ENCODE measurements at regions not wholly inside any gene's neighbourhood (a gene's known extent, or its start where the extent isn't known, plus 50 kb on each side); places are given as distances from the start of the nearest gene placed in this dataset.

- no peak for TF ChIP-seq POLR2A (IDR thresholded peaks at IDR 0.05)
- TF ChIP-seq, protein P1, sequence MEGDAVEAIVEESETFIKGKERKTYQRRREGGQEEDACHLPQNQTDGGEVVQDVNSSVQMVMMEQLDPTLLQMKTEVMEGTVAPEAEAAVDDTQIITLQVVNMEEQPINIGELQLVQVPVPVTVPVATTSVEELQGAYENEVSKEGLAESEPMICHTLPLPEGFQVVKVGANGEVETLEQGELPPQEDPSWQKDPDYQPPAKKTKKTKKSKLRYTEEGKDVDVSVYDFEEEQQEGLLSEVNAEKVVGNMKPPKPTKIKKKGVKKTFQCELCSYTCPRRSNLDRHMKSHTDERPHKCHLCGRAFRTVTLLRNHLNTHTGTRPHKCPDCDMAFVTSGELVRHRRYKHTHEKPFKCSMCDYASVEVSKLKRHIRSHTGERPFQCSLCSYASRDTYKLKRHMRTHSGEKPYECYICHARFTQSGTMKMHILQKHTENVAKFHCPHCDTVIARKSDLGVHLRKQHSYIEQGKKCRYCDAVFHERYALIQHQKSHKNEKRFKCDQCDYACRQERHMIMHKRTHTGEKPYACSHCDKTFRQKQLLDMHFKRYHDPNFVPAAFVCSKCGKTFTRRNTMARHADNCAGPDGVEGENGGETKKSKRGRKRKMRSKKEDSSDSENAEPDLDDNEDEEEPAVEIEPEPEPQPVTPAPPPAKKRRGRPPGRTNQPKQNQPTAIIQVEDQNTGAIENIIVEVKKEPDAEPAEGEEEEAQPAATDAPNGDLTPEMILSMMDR (IDR thresholded peaks at IDR 0.05), result no peak
- WGBS, 4 donors, result 63 to 78% (median 73%) methylated on average over 3 of the region's 3 CpGs
- no peak for DNase-seq
Measured at GRCh38 chr4:11252149-11252548, 176.5 kb downstream of the HS3ST1 start.

DNA sequence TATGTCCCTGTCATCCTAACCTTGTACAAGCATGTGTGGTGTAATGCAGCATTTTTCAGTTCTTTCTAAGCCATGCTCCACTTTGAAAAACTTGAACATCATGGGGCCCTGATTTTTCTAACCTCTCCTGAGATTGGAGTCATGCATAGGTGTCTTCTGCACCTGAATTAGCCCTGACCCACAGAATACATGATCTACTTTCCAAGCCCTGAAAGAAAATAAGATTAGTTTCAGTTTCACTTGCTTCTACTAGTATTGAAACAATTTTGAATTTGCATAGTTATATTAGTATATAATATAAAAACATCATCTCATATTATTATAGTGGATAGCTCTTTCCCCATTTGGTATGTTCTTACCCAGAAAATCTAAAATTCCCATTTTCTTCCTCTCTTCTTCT lies 178.2 kb downstream of the HS3ST1 start:
- Histone ChIP-seq H3K27me3 (no peaks in the 10 kb centered on the region), H3K9me3 (replicated peaks in 1 of 3) (no peaks in the 10 kb centered on the region), H3K4me1 (replicated peaks in 1 of 2) (no peaks in the 10 kb centered on the region), H3K4me3 (no peak overlapping the region), H3K36me3 (replicated peaks in 1 of 2) (no peaks in the 10 kb centered on the region), H3K27ac (no peak overlapping the region)
- intact Hi-C loops (cut with DNase I), result no loop called here
- TF ChIP-seq, protein P1 (IDR thresholded peaks at IDR 0.05), result no peak
- no peak for TF ChIP-seq POLR2A (IDR thresholded peaks at IDR 0.05)
- DNase-seq, result no peak

More at GRCh38 chr4:11252149-11252548, 176.5 kb downstream of the HS3ST1 start:
- no peaks in the 10 kb centered on the region for H3K27me3 ChIP-seq
- H3K36me3 ChIP-seq (replicated peaks in 1 of 2), result no peaks in the 10 kb centered on the region
- H3K9me3 ChIP-seq (replicated peaks in 1 of 3), result no peaks in the 10 kb centered on the region
- H3K4me1 ChIP-seq (replicated peaks in 1 of 2), result no peaks in the 10 kb centered on the region
- H3K27ac ChIP-seq, result no peak overlapping the region
- intact Hi-C loops (cut with DNase I), result no loop called here
- no peak overlapping the region for H3K4me3 ChIP-seq

- intact Hi-C loops (cut with DNase I), result no loop called here
Measured at GRCh38 chr4:11232015-11232414, 196.7 kb downstream of the HS3ST1 start.

DNA sequence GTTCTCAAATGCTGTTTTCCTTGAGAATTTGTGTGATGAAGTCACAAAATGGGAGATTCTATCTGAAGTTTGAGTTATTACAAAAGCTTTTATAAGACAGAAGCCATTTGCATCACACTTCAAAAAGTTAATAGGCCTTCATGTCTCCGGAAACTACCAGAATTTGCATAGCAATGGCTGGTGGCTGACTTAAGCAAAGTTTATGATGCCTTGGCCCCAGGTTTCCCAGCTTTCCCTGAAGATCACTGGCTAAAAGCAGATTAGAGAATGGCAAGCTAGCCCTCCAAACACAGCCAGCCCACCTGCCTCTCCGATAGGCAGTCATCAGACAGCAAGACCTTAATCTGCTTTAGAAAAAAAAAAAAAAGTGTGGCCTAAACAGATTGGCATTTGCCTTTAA lies 197.8 kb downstream of the HS3ST1 start:
- TF ChIP-seq POLR2A (IDR thresholded peaks at IDR 0.05), result no peak
- TF ChIP-seq, protein P1 (IDR thresholded peaks at IDR 0.05), result no peak
- 69 to 96% (median 95%) methylated on average over 2 of the region's 2 CpGs for WGBS, 4 donors

More at GRCh38 chr4:11232015-11232414, 196.7 kb downstream of the HS3ST1 start:
- no peak overlapping the region for H3K4me3 ChIP-seq
- no peaks in the 10 kb centered on the region for H3K36me3 ChIP-seq (replicated peaks in 1 of 2)
- TF ChIP-seq, protein P1 (IDR thresholded peaks at IDR 0.05), result no peak
- no peak for TF ChIP-seq POLR2A (IDR thresholded peaks at IDR 0.05)
- H3K9me3 ChIP-seq (replicated peaks in 1 of 3), result no peaks in the 10 kb centered on the region
- no peaks in the 10 kb centered on the region for H3K27me3 ChIP-seq
- no peaks in the 10 kb centered on the region for H3K4me1 ChIP-seq (replicated peaks in 1 of 2)
- DNase-seq, result no peak
- H3K27ac ChIP-seq, result no peak overlapping the region
- 8 to 25% (median 12%) methylated on average over 4 of the region's 4 CpGs for WGBS, 4 donors

More for the DNA sequence above, 197.8 kb downstream of the HS3ST1 start:
- intact Hi-C loops (cut with DNase I), result no loop called here
- H3K4me3 ChIP-seq, result no peak overlapping the region
- H3K27ac ChIP-seq, result no peak overlapping the region
- no peaks in the 10 kb centered on the region for H3K9me3 ChIP-seq (replicated peaks in 1 of 3)
- no peak for DNase-seq
- H3K27me3 ChIP-seq, result no peaks in the 10 kb centered on the region
- no peaks in the 10 kb centered on the region for H3K4me1 ChIP-seq (replicated peaks in 1 of 2)
- H3K36me3 ChIP-seq (replicated peaks in 1 of 2), result no peaks in the 10 kb centered on the region

Data from adrenal gland (tissue), 9 donors.